ENCODE measurements at regions not wholly inside any gene's neighbourhood (a gene's known extent, or its start where the extent isn't known, plus 50 kb on each side); places are given as distances from the start of the nearest gene placed in this dataset.

- TF ChIP-seq CTCF (IDR thresholded peaks at IDR 0.05; ENCODE audit: low read depth, low read length, missing input control) (no peak), MAX (IDR thresholded peaks at IDR 0.05) (no peak), RAD21 (IDR thresholded peaks at IDR 0.05) (no peak), TAF1 (conservative IDR thresholded peaks at IDR 0.05) (no peak), RXRA (IDR thresholded peaks at IDR 0.05) (no peak), ATF3 (IDR thresholded peaks at IDR 0.05) (no peak), SP1 (IDR thresholded peaks at IDR 0.05) (no peak), HNF4A (conservative IDR thresholded peaks at IDR 0.05) (no peak), REST (IDR thresholded peaks at IDR 0.05) (no peak), HNF4G (IDR thresholded peaks at IDR 0.05) (no peak), YY1 (IDR thresholded peaks at IDR 0.05) (no peak)
Measured at GRCh38 chr17:5826384-5826783, 242.1 kb upstream of the NLRP1 start.
